Keratinocyte (primary cell): ENCODE measurements at regions not wholly inside any gene's neighbourhood (a gene's known extent, or its start where the extent isn't known, plus 50 kb on each side); places are given as distances from the start of the nearest gene placed in this dataset.

Experiments used
- EZH2 ChIP-seq: IDR thresholded peaks from one replicate; pipeline ENCODE4 v1.6.1; 2012; ENCODE audit warnings: inconsistent platforms, mild to moderate bottlenecking, low read length, moderate library complexity
- TF ChIP-seq, protein P1 (sequence below), 3 experiments: IDR thresholded peaks in 1 of 3; conservative IDR thresholded peaks in 1 of 3; optimal IDR thresholded peaks in 1 of 3; 2 replicates in 2 of 3; 3 replicates in 1 of 3; pipeline versions ENCODE3 to v1.5.1; 2011; ENCODE audit warnings: low read length in 3 of 3, mild to moderate bottlenecking in 3 of 3, moderate library complexity in 2 of 3, control low read depth in 1 of 3, inconsistent platforms in 1 of 3; ENCODE audit not compliant: insufficient read depth in 2 of 3; ENCODE audit errors: extremely low read depth in 1 of 3

DNA sequence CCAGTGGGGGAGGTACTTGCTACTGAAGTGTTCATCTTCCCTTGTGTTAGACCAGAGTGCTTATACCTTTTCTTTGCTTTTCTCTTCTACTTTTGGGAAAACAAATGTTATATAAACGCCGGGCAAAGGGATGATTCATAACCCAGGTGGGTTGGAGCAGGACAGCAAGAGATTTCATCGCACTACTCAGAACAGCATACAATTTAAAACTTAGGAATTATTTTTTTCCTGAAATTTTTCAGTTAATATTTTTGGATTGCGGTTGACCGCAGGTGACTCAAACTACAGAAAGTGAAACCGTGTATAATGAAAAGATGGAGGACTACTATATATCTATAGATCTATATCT lies 270.0 kb upstream of the RGMA start:
- TF ChIP-seq, protein P1, sequence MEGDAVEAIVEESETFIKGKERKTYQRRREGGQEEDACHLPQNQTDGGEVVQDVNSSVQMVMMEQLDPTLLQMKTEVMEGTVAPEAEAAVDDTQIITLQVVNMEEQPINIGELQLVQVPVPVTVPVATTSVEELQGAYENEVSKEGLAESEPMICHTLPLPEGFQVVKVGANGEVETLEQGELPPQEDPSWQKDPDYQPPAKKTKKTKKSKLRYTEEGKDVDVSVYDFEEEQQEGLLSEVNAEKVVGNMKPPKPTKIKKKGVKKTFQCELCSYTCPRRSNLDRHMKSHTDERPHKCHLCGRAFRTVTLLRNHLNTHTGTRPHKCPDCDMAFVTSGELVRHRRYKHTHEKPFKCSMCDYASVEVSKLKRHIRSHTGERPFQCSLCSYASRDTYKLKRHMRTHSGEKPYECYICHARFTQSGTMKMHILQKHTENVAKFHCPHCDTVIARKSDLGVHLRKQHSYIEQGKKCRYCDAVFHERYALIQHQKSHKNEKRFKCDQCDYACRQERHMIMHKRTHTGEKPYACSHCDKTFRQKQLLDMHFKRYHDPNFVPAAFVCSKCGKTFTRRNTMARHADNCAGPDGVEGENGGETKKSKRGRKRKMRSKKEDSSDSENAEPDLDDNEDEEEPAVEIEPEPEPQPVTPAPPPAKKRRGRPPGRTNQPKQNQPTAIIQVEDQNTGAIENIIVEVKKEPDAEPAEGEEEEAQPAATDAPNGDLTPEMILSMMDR (optimal IDR thresholded peaks at IDR 0.05 in 1 of 3, IDR thresholded peaks at IDR 0.05 in 1 of 3, conservative IDR thresholded peaks at IDR 0.05 in 1 of 3; ENCODE audit: extremely low read depth in 1 of 3, insufficient read depth in 2 of 3, low read length in 3 of 3): no peak
- no peak for TF ChIP-seq EZH2
